WTC11 (cell line): ENCODE measurements at regions not wholly inside any gene's neighbourhood (a gene's known extent, or its start where the extent isn't known, plus 50 kb on each side); places are given as distances from the start of the nearest gene placed in this dataset.

Experiments used
- ATAC-seq: fragments of 200-7000 bp; cut with Tn5 transposase; 2 replicates; pipeline ENCODE4 v1.10.0; 2021; ENCODE audit warnings: mild to moderate bottlenecking, moderate library complexity
- CTCF ChIA-PET: fragments of 300-600 bp; sonication (Branson Sonifier 250); formaldehyde crosslinking; loops from one replicate; lab custom pipeline; 2021; ENCODE audit warnings: antibody characterized with exemption; lab: Charles Lee
- POLR2A ChIA-PET: fragments of 350-600 bp; sonication (Branson Sonifier 250); formaldehyde crosslinking; loops from one replicate; lab custom pipeline; 2021; ENCODE audit warnings: antibody characterized with exemption; lab: Charles Lee
- DNase-seq: peaks from one replicate; pipeline ENCODE4 v3.0.0; 2021; ENCODE audit warnings: low spot score
- H3K27ac Mint-ChIP-seq: 2 replicates; pipeline ENCODE4 v1.8.0; 2021; ENCODE audit warnings: mixed read lengths
- H3K27me3 Mint-ChIP-seq: 2 replicates; pipeline ENCODE4 v1.8.0; 2021; ENCODE audit warnings: low read depth, mild to moderate bottlenecking, moderate library complexity, mixed read lengths
- H3K36me3 Mint-ChIP-seq: 2 replicates; pipeline ENCODE4 v1.8.0; 2021; ENCODE audit warnings: mixed read lengths
- H3K4me1 Mint-ChIP-seq: 2 replicates; pipeline ENCODE4 v1.8.0; 2022; ENCODE audit warnings: mixed read lengths
- H3K4me3 Mint-ChIP-seq: 2 replicates; pipeline ENCODE4 v1.8.0; 2021; ENCODE audit warnings: mild to moderate bottlenecking, moderate library complexity, mixed read lengths
- H3K9me3 Mint-ChIP-seq: 2 replicates; pipeline ENCODE4 v1.8.0; 2021; ENCODE audit warnings: mixed read lengths
- CBFB ChIP-seq: sonication (generic); formaldehyde crosslinking; IDR thresholded peaks from 2 replicates; pipeline ENCODE4 v1.8.1; 2022; ENCODE audit warnings: mild to moderate bottlenecking, low read depth, missing genetic modification reagents
- EMX1 ChIP-seq: fragments of 250-450 bp; sonication (Bioruptor Pico); IDR thresholded peaks from 2 replicates; pipeline ENCODE4 v1.8.0; 2021; ENCODE audit warnings: mild to moderate bottlenecking
- FOXJ3 ChIP-seq: sonication (generic); formaldehyde crosslinking; IDR thresholded peaks from 2 replicates; pipeline ENCODE4 v1.9.0; 2021; ENCODE audit warnings: missing genetic modification reagents, mild to moderate bottlenecking, borderline replicate concordance
- FOXP1 ChIP-seq: sonication (generic); formaldehyde crosslinking; IDR thresholded peaks from 2 replicates; pipeline ENCODE4 v1.8.0; 2022; ENCODE audit warnings: missing genetic modification reagents, mild to moderate bottlenecking, moderate library complexity, borderline replicate concordance
- HMGA2 ChIP-seq: fragments of 250-450 bp; sonication (Bioruptor Pico); IDR thresholded peaks from 2 replicates; pipeline ENCODE4 v1.4.0; 2021; ENCODE audit warnings: mild to moderate bottlenecking, moderate library complexity
- KAT7 ChIP-seq: sonication (generic); formaldehyde crosslinking; IDR thresholded peaks from 2 replicates; pipeline ENCODE4 v1.8.1; 2023; ENCODE audit warnings: missing genetic modification reagents, mild to moderate bottlenecking, borderline replicate concordance
- MXD4 ChIP-seq: fragments of 250-450 bp; sonication (Bioruptor Pico); IDR thresholded peaks from 2 replicates; pipeline ENCODE4 v1.8.0; 2021; ENCODE audit warnings: mild to moderate bottlenecking, moderate library complexity, borderline replicate concordance
- NFATC4 ChIP-seq: fragments of 250-450 bp; sonication (Bioruptor Pico); IDR thresholded peaks from 2 replicates; pipeline ENCODE4 v1.9.0; 2021; ENCODE audit warnings: mild to moderate bottlenecking
- PRRX2 ChIP-seq: fragments of 250-450 bp; sonication (Bioruptor Pico); IDR thresholded peaks from 2 replicates; pipeline ENCODE4 v1.8.0; 2021; ENCODE audit warnings: mild to moderate bottlenecking
- ZNF219 ChIP-seq: sonication (generic); formaldehyde crosslinking; IDR thresholded peaks from 2 replicates; pipeline ENCODE4 v1.8.0; 2023; ENCODE audit warnings: missing genetic modification reagents, mild to moderate bottlenecking, borderline replicate concordance
- TF ChIP-seq, protein P1 (sequence below): sonication (generic); formaldehyde crosslinking; IDR thresholded peaks from 2 replicates; pipeline ENCODE4 v1.8.0; 2022; ENCODE audit warnings: mild to moderate bottlenecking, missing genetic modification reagents
- TF ChIP-seq, protein P2 (sequence below): sonication (generic); formaldehyde crosslinking; IDR thresholded peaks from 2 replicates; pipeline ENCODE4 v1.8.0; 2022; ENCODE audit warnings: mild to moderate bottlenecking, missing genetic modification reagents
- TF ChIP-seq, protein P3 (sequence below): sonication (generic); formaldehyde crosslinking; IDR thresholded peaks from 2 replicates; pipeline ENCODE4 v1.8.1; 2023; ENCODE audit warnings: mild to moderate bottlenecking, missing genetic modification reagents
- TF ChIP-seq, protein P4 (sequence below): fragments of 250-450 bp; sonication (Bioruptor Pico); IDR thresholded peaks from 2 replicates; pipeline ENCODE4 v1.9.0; 2021; ENCODE audit warnings: mild to moderate bottlenecking

DNA sequence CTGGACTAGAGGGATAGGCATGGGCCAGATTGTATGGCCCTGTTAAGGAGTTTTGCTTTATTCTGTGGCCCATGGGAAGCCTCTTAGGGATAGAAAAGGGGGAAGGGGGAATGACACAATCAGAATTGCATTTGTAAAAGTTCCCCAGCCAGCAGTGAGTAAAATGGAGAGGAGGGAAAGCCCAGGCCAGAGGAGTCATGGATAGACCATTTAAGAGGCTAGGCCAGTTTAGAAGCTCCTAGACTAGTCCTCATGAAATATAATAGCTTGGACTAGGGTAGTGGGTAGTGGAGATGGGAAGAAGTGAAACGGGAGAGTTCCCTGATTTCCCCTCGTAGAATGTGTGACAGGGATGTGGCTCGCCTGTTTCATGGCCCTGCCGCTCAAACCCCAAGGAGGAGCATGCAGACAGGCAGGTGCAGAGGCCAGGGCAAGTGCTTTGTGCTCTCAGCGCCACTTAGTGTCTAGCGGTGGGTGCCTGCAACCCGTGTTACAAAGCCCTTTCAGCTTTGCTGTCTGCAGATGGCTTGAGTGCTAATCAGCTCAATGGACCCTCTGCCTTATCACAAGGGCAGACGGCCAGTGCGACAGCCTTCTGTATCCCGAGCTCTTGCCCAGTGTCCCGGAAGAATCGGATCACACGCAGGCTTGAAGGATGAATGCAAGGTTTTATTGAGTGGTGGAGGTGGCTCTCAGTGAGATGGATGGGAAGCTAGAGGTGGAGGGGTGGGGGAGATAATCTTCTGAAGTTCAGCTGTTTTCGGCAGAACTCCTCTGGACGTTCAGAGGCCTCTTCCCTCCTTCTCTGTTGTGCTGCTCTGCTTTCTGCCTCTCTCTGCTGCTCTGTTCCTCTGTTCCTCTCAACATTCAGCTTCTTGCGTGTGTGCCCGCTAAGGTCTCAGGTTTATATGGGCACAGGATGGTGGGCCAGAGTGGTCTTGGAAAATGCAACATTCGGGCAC, 141.1 kb downstream of the CEP57L1 start (continued):
- TF ChIP-seq FOXP1 (CRISPR knock-in tag) (no peak), ZNF219 (CRISPR knock-in tag) (no peak)

DNA sequence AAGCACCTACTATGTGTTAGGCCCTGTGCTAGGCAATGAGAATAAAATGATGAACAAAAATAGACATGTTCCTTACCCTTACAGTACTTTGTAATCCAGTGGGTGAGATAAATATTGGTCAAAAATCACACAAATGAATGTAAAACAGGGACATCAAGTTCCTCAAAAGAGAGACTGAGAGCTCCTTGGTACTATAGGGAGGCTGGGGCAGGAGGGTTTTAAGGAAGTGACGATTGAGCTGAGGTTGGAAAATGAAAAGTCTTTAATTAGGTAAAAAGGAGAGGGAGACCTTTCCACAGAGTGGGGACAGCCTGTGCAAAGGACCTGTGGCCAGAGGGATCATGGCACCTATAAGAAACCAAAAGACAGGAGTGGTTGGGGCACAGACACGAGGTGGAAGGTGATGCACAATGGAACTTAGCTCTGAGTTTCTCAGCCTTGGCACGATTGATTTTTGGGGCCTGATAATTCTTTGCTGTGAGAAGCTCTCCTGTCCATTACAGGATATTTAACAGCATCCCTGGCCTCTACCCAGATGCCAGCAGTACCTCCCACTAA, 140.3 kb downstream of the CEP57L1 start:
- no peak overlapping the region for H3K4me3 Mint-ChIP-seq
- DNase-seq, result no peak
- ChIA-PET POLR2A (no interaction called here), CTCF (interaction anchor here (0.5 to 1.7 kb wide), 6 partner anchors 18 to 206 kb away, joined by 3 to 9 read pairs (median 4); no protein-coding TSS in a partner anchor)
- 0 out of 2 replicates have a peak, but pooled peaks cover 4% of the 10 kb centered on the region for H3K9me3 Mint-ChIP-seq
- no peak for ATAC-seq
- H3K4me1 Mint-ChIP-seq, result peaks cover 13% of the 10 kb centered on the region
- H3K36me3 Mint-ChIP-seq, result no peaks in the 10 kb centered on the region
- peaks cover 2% of the 10 kb centered on the region; the same call in 1 of the 2 replicates for H3K27me3 Mint-ChIP-seq
- TF ChIP-seq, protein P1, sequence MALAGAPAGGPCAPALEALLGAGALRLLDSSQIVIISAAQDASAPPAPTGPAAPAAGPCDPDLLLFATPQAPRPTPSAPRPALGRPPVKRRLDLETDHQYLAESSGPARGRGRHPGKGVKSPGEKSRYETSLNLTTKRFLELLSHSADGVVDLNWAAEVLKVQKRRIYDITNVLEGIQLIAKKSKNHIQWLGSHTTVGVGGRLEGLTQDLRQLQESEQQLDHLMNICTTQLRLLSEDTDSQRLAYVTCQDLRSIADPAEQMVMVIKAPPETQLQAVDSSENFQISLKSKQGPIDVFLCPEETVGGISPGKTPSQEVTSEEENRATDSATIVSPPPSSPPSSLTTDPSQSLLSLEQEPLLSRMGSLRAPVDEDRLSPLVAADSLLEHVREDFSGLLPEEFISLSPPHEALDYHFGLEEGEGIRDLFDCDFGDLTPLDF (CRISPR knock-in tag), result no peak
- TF ChIP-seq FOXJ3 (CRISPR knock-in tag), result no peak
- no peak for TF ChIP-seq EMX1 (CRISPR knock-in tag)
- TF ChIP-seq, protein P2, sequence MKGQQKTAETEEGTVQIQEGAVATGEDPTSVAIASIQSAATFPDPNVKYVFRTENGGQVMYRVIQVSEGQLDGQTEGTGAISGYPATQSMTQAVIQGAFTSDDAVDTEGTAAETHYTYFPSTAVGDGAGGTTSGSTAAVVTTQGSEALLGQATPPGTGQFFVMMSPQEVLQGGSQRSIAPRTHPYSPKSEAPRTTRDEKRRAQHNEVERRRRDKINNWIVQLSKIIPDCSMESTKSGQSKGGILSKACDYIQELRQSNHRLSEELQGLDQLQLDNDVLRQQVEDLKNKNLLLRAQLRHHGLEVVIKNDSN (CRISPR knock-in tag), result no peak
- TF ChIP-seq, protein P3, sequence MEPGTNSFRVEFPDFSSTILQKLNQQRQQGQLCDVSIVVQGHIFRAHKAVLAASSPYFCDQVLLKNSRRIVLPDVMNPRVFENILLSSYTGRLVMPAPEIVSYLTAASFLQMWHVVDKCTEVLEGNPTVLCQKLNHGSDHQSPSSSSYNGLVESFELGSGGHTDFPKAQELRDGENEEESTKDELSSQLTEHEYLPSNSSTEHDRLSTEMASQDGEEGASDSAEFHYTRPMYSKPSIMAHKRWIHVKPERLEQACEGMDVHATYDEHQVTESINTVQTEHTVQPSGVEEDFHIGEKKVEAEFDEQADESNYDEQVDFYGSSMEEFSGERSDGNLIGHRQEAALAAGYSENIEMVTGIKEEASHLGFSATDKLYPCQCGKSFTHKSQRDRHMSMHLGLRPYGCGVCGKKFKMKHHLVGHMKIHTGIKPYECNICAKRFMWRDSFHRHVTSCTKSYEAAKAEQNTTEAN (CRISPR knock-in tag), result no peak
- no peak overlapping the region for H3K27ac Mint-ChIP-seq

DNA sequence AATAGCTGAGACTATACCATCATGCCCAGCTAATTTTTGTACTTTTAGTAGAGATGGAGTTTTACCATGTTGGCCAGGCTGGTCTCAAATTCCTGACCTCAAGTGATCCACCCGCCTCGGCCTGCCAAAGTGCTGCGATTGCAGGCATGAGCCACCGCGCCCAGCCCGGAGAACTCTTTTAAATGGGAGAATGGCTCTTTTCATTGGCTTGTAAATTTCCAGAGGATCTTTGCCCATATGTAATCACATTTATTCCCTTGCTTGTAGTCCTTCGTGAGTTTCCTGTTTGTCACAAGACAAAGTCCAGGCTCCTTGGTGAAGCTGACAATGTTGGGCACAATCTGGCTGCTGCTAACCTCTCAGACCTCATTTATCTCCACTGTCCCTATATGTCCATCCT, 135.1 kb downstream of the CEP57L1 start:
- ATAC-seq (no peak), DNase-seq (no peak)
- Mint-ChIP-seq H3K27ac (no peak overlapping the region), H3K36me3 (no peaks in the 10 kb centered on the region), H3K4me3 (no peak overlapping the region), H3K4me1 (no peaks in the 10 kb centered on the region), H3K27me3 (no peaks in the 10 kb centered on the region), H3K9me3 (0 out of 2 replicates have a peak, but pooled peaks cover 4% of the 10 kb centered on the region)
- ChIA-PET POLR2A (no interaction called here), CTCF (no interaction called here)
- TF ChIP-seq, protein P4, sequence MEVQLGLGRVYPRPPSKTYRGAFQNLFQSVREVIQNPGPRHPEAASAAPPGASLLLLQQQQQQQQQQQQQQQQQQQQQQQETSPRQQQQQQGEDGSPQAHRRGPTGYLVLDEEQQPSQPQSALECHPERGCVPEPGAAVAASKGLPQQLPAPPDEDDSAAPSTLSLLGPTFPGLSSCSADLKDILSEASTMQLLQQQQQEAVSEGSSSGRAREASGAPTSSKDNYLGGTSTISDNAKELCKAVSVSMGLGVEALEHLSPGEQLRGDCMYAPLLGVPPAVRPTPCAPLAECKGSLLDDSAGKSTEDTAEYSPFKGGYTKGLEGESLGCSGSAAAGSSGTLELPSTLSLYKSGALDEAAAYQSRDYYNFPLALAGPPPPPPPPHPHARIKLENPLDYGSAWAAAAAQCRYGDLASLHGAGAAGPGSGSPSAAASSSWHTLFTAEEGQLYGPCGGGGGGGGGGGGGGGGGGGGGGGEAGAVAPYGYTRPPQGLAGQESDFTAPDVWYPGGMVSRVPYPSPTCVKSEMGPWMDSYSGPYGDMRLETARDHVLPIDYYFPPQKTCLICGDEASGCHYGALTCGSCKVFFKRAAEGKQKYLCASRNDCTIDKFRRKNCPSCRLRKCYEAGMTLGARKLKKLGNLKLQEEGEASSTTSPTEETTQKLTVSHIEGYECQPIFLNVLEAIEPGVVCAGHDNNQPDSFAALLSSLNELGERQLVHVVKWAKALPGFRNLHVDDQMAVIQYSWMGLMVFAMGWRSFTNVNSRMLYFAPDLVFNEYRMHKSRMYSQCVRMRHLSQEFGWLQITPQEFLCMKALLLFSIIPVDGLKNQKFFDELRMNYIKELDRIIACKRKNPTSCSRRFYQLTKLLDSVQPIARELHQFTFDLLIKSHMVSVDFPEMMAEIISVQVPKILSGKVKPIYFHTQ (CRISPR knock-in tag), result no peak
- TF ChIP-seq HMGA2 (CRISPR knock-in tag), result no peak
- no peak for TF ChIP-seq NFATC4 (CRISPR knock-in tag)
- no peak for TF ChIP-seq CBFB (CRISPR knock-in tag)
- TF ChIP-seq PRRX2 (CRISPR knock-in tag), result no peak
- no peak for TF ChIP-seq KAT7 (CRISPR knock-in tag)
- TF ChIP-seq MXD4, result no peak
